GM12878 (cell line): ENCODE measurements at regions not wholly inside any gene's neighbourhood (a gene's known extent, or its start where the extent isn't known, plus 50 kb on each side); places are given as distances from the start of the nearest gene placed in this dataset.

Source experiments
- ATAC-seq: fragments of 200-7000 bp; cut with Tn5 transposase; 3 replicates; pipeline ENCODE4 v1.9.1; 2020; ENCODE audit warnings: mild to moderate bottlenecking, moderate library complexity
- BruUV-seq: library from RNA; stranded (reverse); fragments of 400-500 nt; replicated peaks from 2 replicates; lab custom pipeline; 2021; lab: Mats Ljungman, UMichigan
- CTCF ChIA-PET: fragments of 300-600 bp; sonication (Branson Sonifier 250); formaldehyde crosslinking; extraction: SDS; loops from one replicate; lab custom pipeline; 2021; ENCODE audit warnings: inconsistent platforms; lab: Yijun Ruan, JAX
- POLR2A ChIA-PET: fragments of 350-600 bp; formaldehyde crosslinking; extraction: SDS; loops from one replicate; lab custom pipeline; 2021; ENCODE audit warnings: inconsistent platforms; lab: Charles Lee
- RAD21 ChIA-PET: fragments of 300-600 bp; sonication (Branson Sonifier 250); formaldehyde crosslinking; loops from one replicate; lab custom pipeline; 2023; ENCODE audit warnings: antibody characterized with exemption; ENCODE audit not compliant: unreplicated experiment; lab: Charles Lee
- SMC1A ChIA-PET: fragments of 300-600 bp; sonication (Branson Sonifier 250); formaldehyde crosslinking; loops from one replicate; lab custom pipeline; 2023; ENCODE audit not compliant: unreplicated experiment, uncharacterized antibody; lab: Charles Lee
- DNase-seq: peaks from one replicate; pipeline ENCODE4 v3.0.0-alpha.2; 2011; ENCODE audit warnings: low read depth, low spot score
- FAIRE-seq: peaks from 3 replicates; lab custom pipeline; 2011; peaks lifted over from hg19 to GRCh38; lab: Jason Lieb, UNC
- H2AFZ ChIP-seq: 2 replicates; pipeline ENCODE4 v1.6.0; 2011; ENCODE audit warnings: low read depth, low read length, control low read depth; ENCODE audit not compliant: control insufficient read depth
- H3K27ac ChIP-seq: 2 replicates; pipeline ENCODE4 v1.5.1; 2011; ENCODE audit warnings: control low read depth; ENCODE audit not compliant: control insufficient read depth, insufficient read depth
- H3K27me3 ChIP-seq, 2 experiments: replicated peaks in 1 of 2; 2 replicates each; pipeline versions ENCODE4 v1.6.0 to v1.6.1; 2011; ENCODE audit warnings: low read length in 1 of 2; ENCODE audit not compliant: control insufficient read depth in 2 of 2, insufficient read depth in 2 of 2
- H3K36me3 ChIP-seq, 2 experiments: 2 replicates each; pipeline ENCODE4 v1.5.1; 2011; ENCODE audit warnings: low read length in 1 of 2; ENCODE audit not compliant: control insufficient read depth in 2 of 2, insufficient read depth in 2 of 2
- H3K4me1 ChIP-seq: 2 replicates; pipeline ENCODE4 v1.6.1; 2011; ENCODE audit warnings: mild to moderate bottlenecking, low read length, moderate library complexity, mixed read lengths; ENCODE audit not compliant: control insufficient read depth, insufficient read depth
- H3K4me2 ChIP-seq: 2 replicates; pipeline ENCODE4 v1.6.0; 2011; ENCODE audit warnings: control low read depth; ENCODE audit not compliant: control insufficient read depth, insufficient read depth
- H3K4me3 ChIP-seq: fragments of 200-600 bp; sonication (generic); 2 replicates; pipeline ENCODE4 v1.5.1; 2016
- H3K79me2 ChIP-seq: 2 replicates; pipeline ENCODE4 v1.6.0; 2011; ENCODE audit warnings: low read length; ENCODE audit not compliant: control insufficient read depth, insufficient read depth
- H3K9ac ChIP-seq: 2 replicates; pipeline ENCODE4 v1.8.0; 2011; ENCODE audit warnings: low read length, control low read depth, mixed read lengths; ENCODE audit not compliant: control insufficient read depth, insufficient read depth
- H3K9me3 ChIP-seq: replicated peaks from 3 replicates; pipeline ENCODE4 v1.5.1; 2011; ENCODE audit warnings: mild to moderate bottlenecking, low read length; ENCODE audit not compliant: control insufficient read depth, insufficient read depth
- H4K20me1 ChIP-seq: 2 replicates; pipeline ENCODE4 v1.6.0; 2011; ENCODE audit not compliant: control insufficient read depth, insufficient read depth
- ATF3 ChIP-seq: IDR thresholded peaks from 2 replicates; pipeline ENCODE4 v1.6.1; 2011; ENCODE audit warnings: low read depth, mild to moderate bottlenecking, low read length, moderate library complexity, borderline replicate concordance; ENCODE audit errors: extremely low read depth
- BCL11A ChIP-seq: IDR thresholded peaks from 2 replicates; pipeline ENCODE4 v1.6.1; 2011; ENCODE audit warnings: low read depth, low read length
- CBX3 ChIP-seq: fragments of 200-600 bp; sonication (generic); IDR thresholded peaks from 2 replicates; pipeline ENCODE4 v1.6.1; 2016; ENCODE audit warnings: low read depth, borderline replicate concordance
- HDAC2 ChIP-seq: fragments of 200-600 bp; sonication (generic); IDR thresholded peaks from 2 replicates; pipeline ENCODE4 v1.6.1; 2017
- MAX ChIP-seq: IDR thresholded peaks from 2 replicates; pipeline ENCODE4 v1.6.1; 2012; ENCODE audit warnings: low read depth, low read length, improper control_type of control experiment
- PBX3 ChIP-seq: IDR thresholded peaks from 2 replicates; pipeline ENCODE4 v1.6.1; 2011; ENCODE audit warnings: mild to moderate bottlenecking, low read depth, low read length, moderate library complexity; ENCODE audit not compliant: insufficient replicate concordance
- RELB ChIP-seq: fragments of 450-650 bp; IDR thresholded peaks from 2 replicates; pipeline ENCODE4 v1.6.1; 2017; ENCODE audit warnings: low read depth, mild to moderate bottlenecking, moderate library complexity
- REST ChIP-seq: IDR thresholded peaks from 2 replicates; pipeline ENCODE4 v1.6.1; 2012; ENCODE audit warnings: mild to moderate bottlenecking, low read depth, low read length
- RUNX3 ChIP-seq: IDR thresholded peaks from 2 replicates; pipeline ENCODE4 v1.6.1; 2012; ENCODE audit warnings: low read length, inconsistent platforms
- ZNF217 ChIP-seq: fragments of 450-650 bp; IDR thresholded peaks from 2 replicates; pipeline ENCODE4 v1.6.1; 2017; ENCODE audit warnings: antibody characterized with exemption, mild to moderate bottlenecking
- ZNF687 ChIP-seq: fragments of 450-650 bp; IDR thresholded peaks from 2 replicates; pipeline ENCODE4 v1.6.1; 2017; ENCODE audit warnings: mild to moderate bottlenecking, moderate library complexity
- WGBS: methylation state at CpG from one replicate; pipeline ENCODE4 v1.1.6; 2016; ENCODE audit warnings: low lambda C conversion rate; ENCODE audit not compliant: insufficient replicate concordance, insufficient coverage; ENCODE audit errors: missing lambda C conversion rate; 5-methylcytosine and 5-hydroxymethylcytosine counted together
- in situ Hi-C: fragments of 300-500 bp; cut with MboI; formaldehyde crosslinking; loops from 9 replicates; pipeline ENCODE4 v1.14.3; 2018; ENCODE audit warnings: mixed read lengths
- intact Hi-C: fragments of 100-400 bp; cut with micrococcal nuclease; formaldehyde crosslinking; loops from one replicate; pipeline ENCODE4 v1.14.2; 2022; ENCODE audit not compliant: unreplicated experiment

- 21% methylated on average over 12 of the region's 12 CpGs for WGBS
- ChIA-PET POLR2A (no interaction called here), RAD21 (no interaction called here), SMC1A (no interaction called here), CTCF (no interaction called here)
- no peak overlapping the region for H3K4me3 ChIP-seq
- TF ChIP-seq MAX (no peak), RUNX3 (no peak), HDAC2 (no peak), PBX3 (no peak), ATF3 (no peak), REST (no peak), CBX3 (no peak), BCL11A (no peak), ZNF687 (no peak), RELB (no peak), ZNF217 (no peak)
- intact Hi-C loops = no loop called here
- no peaks in the 10 kb centered on the region for H3K36me3 ChIP-seq
- ATAC-seq (no peak), DNase-seq (no peak), FAIRE-seq (no peak)
- no peak overlapping the region for H2AFZ ChIP-seq
- no peaks in the 10 kb centered on the region for H3K79me2 ChIP-seq
- no peak overlapping the region for H3K27ac ChIP-seq
- no peaks in the 10 kb centered on the region for H3K4me1 ChIP-seq
- no peaks in the 10 kb centered on the region for H3K27me3 ChIP-seq
- H3K9ac ChIP-seq = no peak overlapping the region
- H3K9me3 ChIP-seq = no peaks in the 10 kb centered on the region; the same call in 2 of the 3 replicates
- H3K4me2 ChIP-seq = no peak overlapping the region
- BruUV-seq = no TSS peak
- H4K20me1 ChIP-seq = no peaks in the 10 kb centered on the region
- in situ Hi-C loops = no loop called here
Measured at GRCh38 chr4:187171706-187172339, 448.2 kb upstream of the FAT1 start.
